OCI-LY1 (cell line): ENCODE measurements at regions not wholly inside any gene's neighbourhood (a gene's known extent, or its start where the extent isn't known, plus 50 kb on each side); places are given as distances from the start of the nearest gene placed in this dataset.

Source experiments
- H2AFZ ChIP-seq: fragments of 200-600 bp; sonication (generic), shearing (Covaris generic); 2 replicates; pipeline ENCODE4 v1.6.0; 2014; ENCODE audit warnings: antibody characterized with exemption, mild to moderate bottlenecking, low read length
- H3F3A ChIP-seq: fragments of 200-600 bp; sonication (generic), shearing (Covaris generic); 2 replicates; pipeline ENCODE4 v1.6.0; 2014; ENCODE audit warnings: mild to moderate bottlenecking, antibody characterized with exemption, low read length, moderate library complexity; ENCODE audit not compliant: insufficient read depth
- H3K27ac ChIP-seq: fragments of 200-600 bp; sonication (generic); 2 replicates; pipeline ENCODE4 v1.5.1; 2014; ENCODE audit warnings: low read length, mixed run types, mild to moderate bottlenecking, low read depth; ENCODE audit not compliant: poor library complexity, severe bottlenecking
- H3K27me3 ChIP-seq: fragments of 200-600 bp; sonication (generic); 2 replicates; pipeline ENCODE4 v1.6.0; 2014; ENCODE audit warnings: antibody characterized with exemption, mild to moderate bottlenecking, low read length, moderate library complexity; ENCODE audit not compliant: insufficient read depth
- H3K36me3 ChIP-seq: fragments of 200-600 bp; sonication (generic); 2 replicates; pipeline ENCODE4 v1.6.1; 2014; ENCODE audit warnings: mild to moderate bottlenecking, antibody characterized with exemption, low read length, moderate library complexity, mixed read lengths; ENCODE audit not compliant: insufficient read depth
- H3K4me1 ChIP-seq: fragments of 200-600 bp; sonication (generic); 2 replicates; pipeline ENCODE4 v1.5.1; 2014; ENCODE audit warnings: mild to moderate bottlenecking, low read length, moderate library complexity; ENCODE audit not compliant: insufficient read depth, severe bottlenecking
- H3K4me2 ChIP-seq: fragments of 200-600 bp; sonication (generic), shearing (Covaris generic); 2 replicates; pipeline ENCODE4 v1.6.1; 2014; ENCODE audit warnings: low read length
- H3K4me3 ChIP-seq: fragments of 200-600 bp; sonication (generic); 2 replicates; pipeline ENCODE4 v1.5.1; 2014; ENCODE audit warnings: low read length, low read depth, mild to moderate bottlenecking, mixed read lengths; ENCODE audit not compliant: poor library complexity, severe bottlenecking
- H3K79me2 ChIP-seq: fragments of 200-600 bp; shearing (Covaris generic); 2 replicates; pipeline ENCODE4 v1.6.1; 2016; ENCODE audit warnings: mixed run types, low read length, mixed read lengths; ENCODE audit not compliant: insufficient read depth
- H3K9ac ChIP-seq: fragments of 200-600 bp; sonication (generic), shearing (Covaris generic); 2 replicates; pipeline ENCODE4 v1.6.1; 2014; ENCODE audit warnings: mild to moderate bottlenecking, low read length, mixed read lengths
- H3K9me2 ChIP-seq: fragments of 200-600 bp; sonication (generic), shearing (Covaris generic); 2 replicates; pipeline ENCODE4 v1.6.1; 2014; ENCODE audit warnings: low read depth, mild to moderate bottlenecking, low read length, mixed read lengths
- H3K9me3 ChIP-seq: fragments of 200-600 bp; shearing (Covaris generic); 2 replicates; pipeline ENCODE4 v1.6.1; 2014; ENCODE audit warnings: low read length, mixed read lengths
- H4K20me1 ChIP-seq: fragments of 200-600 bp; sonication (generic), shearing (Covaris generic); 2 replicates; pipeline ENCODE4 v1.6.0; 2016; ENCODE audit warnings: mild to moderate bottlenecking, low read length; ENCODE audit not compliant: insufficient read depth
- EZH2 ChIP-seq: fragments of 200-600 bp; sonication (generic), shearing (Covaris generic); IDR thresholded peaks from 2 replicates; pipeline ENCODE4 v1.8.0; 2017; ENCODE audit warnings: borderline replicate concordance, mixed run types, mild to moderate bottlenecking, antibody characterized with exemption, low read length, moderate library complexity, mixed read lengths
- TF ChIP-seq, protein P1 (sequence below): fragments of 200-600 bp; sonication (generic), shearing (Covaris generic); IDR thresholded peaks from 2 replicates; pipeline ENCODE4 v1.5.1; 2017; ENCODE audit warnings: mild to moderate bottlenecking, antibody characterized with exemption, low read length, moderate library complexity, mixed read lengths

DNA sequence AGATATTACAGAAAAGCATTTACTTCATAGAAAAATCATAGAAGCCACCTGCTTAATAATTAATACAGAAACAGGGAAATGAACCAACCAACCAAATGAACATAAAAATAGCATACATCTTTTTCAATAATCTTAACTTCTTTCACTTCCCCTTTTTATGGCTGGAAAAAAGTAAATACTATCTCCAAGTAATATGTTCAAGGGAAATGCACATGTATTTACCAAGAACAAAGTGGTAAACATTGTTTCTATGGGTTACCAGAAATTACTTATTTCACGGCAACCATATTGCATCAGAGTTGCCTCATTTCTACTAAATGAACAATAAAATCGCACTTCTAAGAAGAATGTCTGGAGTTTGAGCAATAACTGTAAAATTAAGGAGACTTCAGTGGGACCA lies 321.3 kb downstream of the TMA16 start:
- Histone ChIP-seq H3K27ac (no peak overlapping the region), H3K9ac (no peak overlapping the region), H3K9me2 (no peaks in the 10 kb centered on the region), H3K9me3 (no peaks in the 10 kb centered on the region), H3F3A (no peaks in the 10 kb centered on the region), H2AFZ (no peak overlapping the region), H3K4me3 (no peak overlapping the region), H3K4me2 (no peak overlapping the region), H3K79me2 (no peaks in the 10 kb centered on the region), H3K4me1 (no peaks in the 10 kb centered on the region), H3K36me3 (no peaks in the 10 kb centered on the region), H3K27me3 (no peaks in the 10 kb centered on the region), H4K20me1 (no peaks in the 10 kb centered on the region)
- TF ChIP-seq, protein P1, sequence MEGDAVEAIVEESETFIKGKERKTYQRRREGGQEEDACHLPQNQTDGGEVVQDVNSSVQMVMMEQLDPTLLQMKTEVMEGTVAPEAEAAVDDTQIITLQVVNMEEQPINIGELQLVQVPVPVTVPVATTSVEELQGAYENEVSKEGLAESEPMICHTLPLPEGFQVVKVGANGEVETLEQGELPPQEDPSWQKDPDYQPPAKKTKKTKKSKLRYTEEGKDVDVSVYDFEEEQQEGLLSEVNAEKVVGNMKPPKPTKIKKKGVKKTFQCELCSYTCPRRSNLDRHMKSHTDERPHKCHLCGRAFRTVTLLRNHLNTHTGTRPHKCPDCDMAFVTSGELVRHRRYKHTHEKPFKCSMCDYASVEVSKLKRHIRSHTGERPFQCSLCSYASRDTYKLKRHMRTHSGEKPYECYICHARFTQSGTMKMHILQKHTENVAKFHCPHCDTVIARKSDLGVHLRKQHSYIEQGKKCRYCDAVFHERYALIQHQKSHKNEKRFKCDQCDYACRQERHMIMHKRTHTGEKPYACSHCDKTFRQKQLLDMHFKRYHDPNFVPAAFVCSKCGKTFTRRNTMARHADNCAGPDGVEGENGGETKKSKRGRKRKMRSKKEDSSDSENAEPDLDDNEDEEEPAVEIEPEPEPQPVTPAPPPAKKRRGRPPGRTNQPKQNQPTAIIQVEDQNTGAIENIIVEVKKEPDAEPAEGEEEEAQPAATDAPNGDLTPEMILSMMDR, result no peak
- no peak for TF ChIP-seq EZH2

DNA sequence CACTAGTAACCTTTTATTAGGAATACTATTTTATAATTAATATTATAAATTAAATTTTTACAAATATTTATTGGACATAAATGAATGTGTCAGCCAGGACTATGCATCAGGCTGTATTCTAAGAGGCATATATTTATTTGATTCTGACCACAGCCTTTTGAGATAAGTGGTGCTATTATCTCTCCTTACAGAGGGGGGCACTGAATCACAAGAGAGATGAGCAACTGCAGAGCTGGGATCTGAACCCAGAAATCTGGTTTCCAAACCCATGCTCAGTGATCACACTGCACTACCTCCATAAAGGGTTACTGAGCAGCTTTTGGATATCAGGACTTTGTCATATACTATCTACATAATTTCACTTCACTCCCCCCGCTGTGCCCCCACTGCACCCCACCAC lies 322.0 kb downstream of the TMA16 start:
- Histone ChIP-seq H3F3A (no peaks in the 10 kb centered on the region), H3K27me3 (no peaks in the 10 kb centered on the region), H3K9me3 (no peaks in the 10 kb centered on the region), H3K9ac (no peak overlapping the region), H3K9me2 (no peaks in the 10 kb centered on the region), H3K4me2 (no peak overlapping the region), H3K27ac (no peak overlapping the region), H3K79me2 (no peaks in the 10 kb centered on the region), H2AFZ (no peak overlapping the region), H3K36me3 (no peaks in the 10 kb centered on the region), H3K4me3 (no peak overlapping the region), H4K20me1 (no peaks in the 10 kb centered on the region), H3K4me1 (no peaks in the 10 kb centered on the region)
- TF ChIP-seq, protein P1, result no peak; the same call in 1 of the 2 replicates
- no peak for TF ChIP-seq EZH2

DNA sequence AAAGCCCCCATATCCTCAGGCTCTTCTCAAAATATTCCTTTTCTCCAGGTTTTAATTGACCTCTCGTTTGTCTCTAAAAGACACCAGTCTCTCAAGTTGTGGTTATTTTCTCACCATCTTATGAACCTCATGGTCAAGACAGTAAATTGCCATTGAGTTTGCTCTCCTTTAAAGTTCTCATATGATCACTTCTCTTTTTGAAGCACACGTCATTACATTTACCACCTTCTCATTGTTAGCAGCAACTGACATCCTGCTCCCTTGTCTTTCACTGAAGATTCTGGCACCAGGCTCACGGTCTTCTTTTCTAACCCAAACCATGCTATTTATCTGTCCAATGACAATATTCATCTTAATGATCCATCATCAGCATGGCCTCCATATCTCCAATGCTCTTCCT lies 324.2 kb downstream of the TMA16 start:
- Histone ChIP-seq H3K9ac (no peak overlapping the region), H3K79me2 (no peaks in the 10 kb centered on the region)
- TF ChIP-seq, protein P1, result no peak
- TF ChIP-seq EZH2, result no peak

More for the DNA sequence above, 324.2 kb downstream of the TMA16 start:
- Histone ChIP-seq H3K27ac (no peak overlapping the region), H3K4me1 (no peaks in the 10 kb centered on the region), H3K27me3 (no peaks in the 10 kb centered on the region), H3K4me2 (no peak overlapping the region), H3K4me3 (no peak overlapping the region), H3F3A (no peaks in the 10 kb centered on the region), H3K9me3 (no peaks in the 10 kb centered on the region), H3K36me3 (no peaks in the 10 kb centered on the region), H4K20me1 (no peaks in the 10 kb centered on the region), H3K9me2 (no peaks in the 10 kb centered on the region), H2AFZ (no peak overlapping the region)
